HCT116 (cell line): ENCODE measurements at regions not wholly inside any gene's neighbourhood (a gene's known extent, or its start where the extent isn't known, plus 50 kb on each side); places are given as distances from the start of the nearest gene placed in this dataset.

Experiments used
- ATAC-seq: fragments of 200-7000 bp; cut with Tn5 transposase; 2 replicates; pipeline ENCODE4 v1.9.1; 2020; ENCODE audit warnings: mild to moderate bottlenecking, moderate library complexity
- BruUV-seq: library from RNA; stranded (reverse); fragments of 400-500 nt; replicated peaks from 2 replicates; lab custom pipeline; 2021; lab: Mats Ljungman, UMichigan
- CTCF ChIA-PET: fragments of 300-600 bp; sonication (Branson Sonifier 250); formaldehyde crosslinking; loops from one replicate; lab custom pipeline; 2021; ENCODE audit warnings: antibody characterized with exemption; lab: Charles Lee
- POLR2A ChIA-PET: fragments of 300-600, 350-600 bp; sonication (Branson Sonifier 250); formaldehyde crosslinking; loops from one replicate; lab custom pipeline; 2021; ENCODE audit warnings: antibody characterized with exemption; lab: Charles Lee
- RAD21 ChIA-PET, 2 experiments: fragments of 300-600 bp; sonication (Branson Sonifier 250); formaldehyde crosslinking; loops; one replicate each; lab custom pipeline; 2023; ENCODE audit warnings: low total read pairs in 2 of 2; ENCODE audit not compliant: uncharacterized antibody in 2 of 2, unreplicated experiment in 2 of 2, low non-redundant PET in 1 of 2; lab: Charles Lee
- DNase-seq: peaks from one replicate; pipeline ENCODE4 v3.0.0-alpha.2; 2010; ENCODE audit warnings: low read depth, low spot score
- H2AFZ ChIP-seq: fragments of 200-600 bp; shearing (Covaris generic), sonication (generic); 2 replicates; pipeline ENCODE4 v1.6.1; 2017; ENCODE audit warnings: low read depth, mixed run types, mixed read lengths, antibody characterized with exemption, low read length; ENCODE audit not compliant: poor library complexity, severe bottlenecking
- H3K27ac ChIP-seq: 2 replicates; pipeline ENCODE4 v1.5.1; 2012; ENCODE audit warnings: low read depth, low read length
- H3K27me3 ChIP-seq: fragments of 200-600 bp; sonication (generic); 2 replicates; pipeline ENCODE4 v1.6.1; 2016; ENCODE audit warnings: mixed run types, low read length, mixed read lengths; ENCODE audit not compliant: insufficient read depth
- H3K36me3 ChIP-seq, 2 experiments: fragments of 200-500 bp in 1 of 2; fragments of 200-600 bp in 1 of 2; sonication (Bioruptor generic) in 1 of 2; sonication (generic) in 1 of 2; 2 replicates each; pipeline versions ENCODE4 v1.5.1 to v1.6.1; 2014 to 2016; ENCODE audit warnings: low read length in 2 of 2, inconsistent platforms in 1 of 2, mixed read lengths in 1 of 2, mixed run types in 1 of 2; ENCODE audit not compliant: insufficient read depth in 2 of 2, control insufficient read depth in 1 of 2
- H3K4me1 ChIP-seq, 2 experiments: fragments of 200-600 bp in 1 of 2; sonication (generic) in 1 of 2; 2 replicates each; pipeline versions ENCODE4 v1.5.1 to v1.6.1; 2012 to 2017; ENCODE audit warnings: low read length in 2 of 2, inconsistent platforms in 1 of 2, mild to moderate bottlenecking in 1 of 2, mixed read lengths in 1 of 2, mixed run types in 1 of 2, moderate library complexity in 1 of 2; ENCODE audit not compliant: insufficient read depth in 2 of 2, control insufficient read depth in 1 of 2
- H3K4me2 ChIP-seq: fragments of 200-600 bp; sonication (generic); 2 replicates; pipeline ENCODE4 v1.6.1; 2017; ENCODE audit warnings: mixed run types, low read length, mixed read lengths
- H3K4me3 ChIP-seq, 2 experiments: fragments of 200-600 bp in 1 of 2; sonication (generic) in 1 of 2; replicated peaks in 1 of 2; 2 replicates each; pipeline ENCODE4 v1.5.1; 2011 to 2016; ENCODE audit warnings: low read length in 2 of 2, control low read depth in 1 of 2, low read depth in 1 of 2, mild to moderate bottlenecking in 1 of 2, mixed read lengths in 1 of 2, mixed run types in 1 of 2
- H3K79me2 ChIP-seq: fragments of 200-600 bp; sonication (generic); 2 replicates; pipeline ENCODE4 v1.6.1; 2017; ENCODE audit warnings: mild to moderate bottlenecking, mixed run types, low read length, moderate library complexity, mixed read lengths; ENCODE audit not compliant: insufficient read depth
- H3K9ac ChIP-seq: fragments of 200-600 bp; sonication (generic); 2 replicates; pipeline ENCODE4 v1.6.1; 2016; ENCODE audit warnings: low read length, mixed read lengths
- H3K9me2 ChIP-seq: fragments of 200-600 bp; sonication (generic), shearing (Covaris generic); 2 replicates; pipeline ENCODE4 v1.6.1; 2017; ENCODE audit warnings: mixed run types, mild to moderate bottlenecking, moderate library complexity; ENCODE audit not compliant: insufficient read depth
- H3K9me3 ChIP-seq, 2 experiments: fragments of 200-500 bp in 1 of 2; fragments of 200-600 bp in 1 of 2; sonication (Bioruptor generic) in 1 of 2; sonication (generic) in 1 of 2; 2 replicates each; pipeline ENCODE4 v1.6.1; 2014 to 2017; ENCODE audit warnings: low read length in 2 of 2, mixed read lengths in 2 of 2, inconsistent platforms in 1 of 2, low read depth in 1 of 2, mild to moderate bottlenecking in 1 of 2, mixed run types in 1 of 2, moderate library complexity in 1 of 2; ENCODE audit not compliant: control insufficient read depth in 1 of 2, insufficient read depth in 1 of 2
- H4K20me1 ChIP-seq: fragments of 200-600 bp; sonication (generic), shearing (Covaris generic); 2 replicates; pipeline ENCODE4 v1.6.1; 2017; ENCODE audit warnings: mixed run types, mild to moderate bottlenecking, moderate library complexity; ENCODE audit not compliant: insufficient read depth
- CBX3 ChIP-seq: IDR thresholded peaks from 2 replicates; pipeline ENCODE4 v1.6.1; 2012; ENCODE audit warnings: low read depth
- FOSL1 ChIP-seq: IDR thresholded peaks from 2 replicates; pipeline ENCODE4 v1.6.1; 2012; ENCODE audit warnings: low read depth
- POLR2A ChIP-seq: IDR thresholded peaks from 2 replicates; pipeline ENCODE4 v1.7.0; 2011; ENCODE audit warnings: borderline replicate concordance; ENCODE audit not compliant: insufficient read depth, insufficient read length; ENCODE audit errors: extremely low read depth
- RAD21 ChIP-seq: IDR thresholded peaks from 2 replicates; pipeline ENCODE4 v1.6.1; 2012; ENCODE audit warnings: low read depth, mild to moderate bottlenecking
- SP1 ChIP-seq: IDR thresholded peaks from 2 replicates; pipeline ENCODE4 v1.6.1; 2012; ENCODE audit warnings: low read depth
- TCF7L2 ChIP-seq: IDR thresholded peaks from 2 replicates; pipeline ENCODE4 v1.7.0; 2011; ENCODE audit warnings: borderline replicate concordance, inconsistent platforms; ENCODE audit not compliant: insufficient read depth, insufficient read length; ENCODE audit errors: extremely low read depth
- ZNF274 ChIP-seq: fragments of 200-500 bp; sonication (Bioruptor generic); IDR thresholded peaks from 2 replicates; pipeline ENCODE4 v1.6.1; 2014; ENCODE audit warnings: mild to moderate bottlenecking, low read depth, low read length, inconsistent platforms
- intact Hi-C: fragments of 100-400 bp; cut with micrococcal nuclease; formaldehyde crosslinking; loops from 2 replicates; pipeline ENCODE4 v1.10.0; 2022
- TF ChIP-seq, protein P1 (sequence below): IDR thresholded peaks from 2 replicates; pipeline ENCODE4 v1.6.1; 2012

DNA sequence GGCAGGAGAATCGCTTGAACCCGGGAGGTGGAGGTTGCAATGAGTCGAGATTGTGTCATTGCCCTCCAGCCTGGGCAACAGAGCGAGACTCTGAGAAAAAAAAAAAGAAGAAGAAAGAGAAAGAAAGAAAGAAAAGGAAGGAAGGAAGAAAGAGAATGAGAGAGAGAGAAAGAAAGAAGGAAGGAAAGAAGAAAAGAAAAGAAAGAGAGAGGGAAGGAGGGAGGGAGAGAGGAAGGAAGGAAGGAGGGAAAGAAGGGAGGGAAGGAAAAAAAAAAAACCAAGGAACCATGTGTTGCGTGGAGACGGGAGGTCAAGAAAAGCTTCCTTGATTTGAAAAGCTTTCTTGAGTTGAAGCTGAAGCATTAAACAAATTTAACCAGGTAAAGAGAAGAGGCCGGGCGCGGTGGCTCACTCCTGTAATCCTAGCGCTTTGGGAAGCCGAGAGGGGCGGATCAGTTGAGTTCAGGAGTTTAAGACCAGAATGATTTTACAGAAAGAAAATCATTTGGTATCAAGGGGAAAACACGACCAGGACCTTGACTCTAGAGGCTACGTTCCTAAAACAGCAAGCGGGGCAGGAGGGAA lies 90.5 kb upstream of the PRSS16 start:
- Histone ChIP-seq H3K36me3 (no peaks in the 10 kb centered on the region), H3K27ac (peak overlapping the region; percentile 57), H2AFZ (peak overlapping the region; percentile 59), H4K20me1 (no peaks in the 10 kb centered on the region), H3K9me2 (0 out of 2 replicates have a peak, but pooled peaks cover 3% of the 10 kb centered on the region), H3K9ac (peak overlapping the region; percentile 57), H3K79me2 (no peaks in the 10 kb centered on the region), H3K4me1 (peaks cover 4 to 41% of the 10 kb centered on the region in 2 experiments; a peak in 3 of 4 replicates), H3K9me3 (no peaks in the 10 kb centered on the region), H3K4me2 (peak overlapping the region; percentile 73), H3K27me3 (no peaks in the 10 kb centered on the region), H3K4me3 (peak overlapping the region; percentile 39 to 52)
- ChIA-PET RAD21 (interaction anchor here in 1 of 2 experiments (0.7 kb wide), 1 partner anchor 37 kb away, joined by 3 read pairs; no protein-coding TSS in a partner anchor), CTCF (no interaction called here), POLR2A (interaction anchor here (1.2 to 2.3 kb wide), 2 partner anchors 10 to 24 kb away, joined by 9 to 10 read pairs; a partner anchor contains a TSS)
- TF ChIP-seq, protein P1, sequence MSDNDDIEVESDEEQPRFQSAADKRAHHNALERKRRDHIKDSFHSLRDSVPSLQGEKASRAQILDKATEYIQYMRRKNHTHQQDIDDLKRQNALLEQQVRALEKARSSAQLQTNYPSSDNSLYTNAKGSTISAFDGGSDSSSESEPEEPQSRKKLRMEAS: no peak
- TF ChIP-seq ZNF274: no peak
- TF ChIP-seq POLR2A: no peak
- 0 out of 2 replicates have a peak, but pooled peaks have one; percentile 13 for TF ChIP-seq FOSL1
- TF ChIP-seq CBX3: 0 out of 2 replicates have a peak, but pooled peaks have one; percentile 8
- no peak for TF ChIP-seq TCF7L2
- TF ChIP-seq SP1: no peak
- no peak for TF ChIP-seq RAD21
- intact Hi-C loops: loop anchor here (5.0 kb wide), 2 partner anchors 550 to 1440 kb away; no protein-coding TSS in a partner anchor
- DNase-seq (no peak), ATAC-seq (peak; percentile 21)
- TSS peak; percentile 69 for BruUV-seq
